Esophagus muscularis mucosa (tissue), 4 donors: ENCODE measurements at regions not wholly inside any gene's neighbourhood (a gene's known extent, or its start where the extent isn't known, plus 50 kb on each side); places are given as distances from the start of the nearest gene placed in this dataset.

Experiments used
- DNase-seq: peaks from one replicate; pipeline ENCODE4 v3.0.0-alpha.2; 2017; ENCODE audit errors: extremely low spot score
- H3K27ac ChIP-seq, 4 donors: fragments of 200-600 bp; sonication (generic); replicated peaks in 1 of 4; 1 replicate in 3 of 4; 2 replicates in 1 of 4; pipeline ENCODE4 v1.5.1; 2016 to 2019; ENCODE audit warnings: mild to moderate bottlenecking in 1 of 4
- H3K27me3 ChIP-seq, 4 donors: fragments of 200-600 bp; sonication (generic); one replicate each; pipeline versions ENCODE4 v1.5.1 to v1.6.0; 2016 to 2019
- H3K36me3 ChIP-seq, 4 donors: fragments of 200-600 bp; sonication (generic); one replicate each; pipeline ENCODE4 v1.5.1; 2016 to 2019
- H3K4me1 ChIP-seq, 4 donors: fragments of 200-600 bp; sonication (generic); one replicate each; pipeline ENCODE4 v1.5.1; 2016 to 2019
- H3K4me3 ChIP-seq, 4 donors: fragments of 200-600 bp; sonication (generic); 1 replicate in 2 of 4; 2 replicates in 2 of 4; pipeline ENCODE4 v1.5.1; 2016 to 2019; ENCODE audit warnings: mild to moderate bottlenecking in 4 of 4, moderate library complexity in 1 of 4
- H3K9me3 ChIP-seq, 4 donors: fragments of 200-600 bp; sonication (generic); 1 replicate in 3 of 4; 2 replicates in 1 of 4; pipeline ENCODE4 v1.5.1; 2016 to 2019
- EP300 ChIP-seq: sonication (generic); formaldehyde crosslinking; IDR thresholded peaks from one replicate; pipeline ENCODE4 v1.6.1; 2017; ENCODE audit warnings: antibody characterized with exemption
- POLR2A ChIP-seq: fragments of 450-650 bp; IDR thresholded peaks from one replicate; pipeline ENCODE4 v1.6.1; 2017; ENCODE audit warnings: antibody characterized with exemption, moderate library complexity, mild to moderate bottlenecking, low read depth
- POLR2AphosphoS5 ChIP-seq, 2 donors: sonication (generic); formaldehyde crosslinking; IDR thresholded peaks; one replicate each; pipeline ENCODE4 v1.6.1; 2017; ENCODE audit warnings: antibody characterized with exemption in 2 of 2
- WGBS: methylation state at CpG from one replicate; pipeline ENCODE4 v1.1.5; 2018; 5-methylcytosine and 5-hydroxymethylcytosine counted together
- intact Hi-C: fragments of 100-400 bp; cut with DNase I; formaldehyde crosslinking; loops from one replicate; pipeline ENCODE4 v1.15.1; 2023
- TF ChIP-seq, protein P1 (sequence below), 3 experiments: fragments of 200-600 bp in 2 of 3; fragments of 450-650 bp in 1 of 3; sonication (generic) in 2 of 3; IDR thresholded peaks; one replicate each; pipeline ENCODE4 v1.5.1; 2017 to 2019; ENCODE audit warnings: antibody characterized with exemption in 3 of 3, mild to moderate bottlenecking in 2 of 3, moderate library complexity in 1 of 3

DNA sequence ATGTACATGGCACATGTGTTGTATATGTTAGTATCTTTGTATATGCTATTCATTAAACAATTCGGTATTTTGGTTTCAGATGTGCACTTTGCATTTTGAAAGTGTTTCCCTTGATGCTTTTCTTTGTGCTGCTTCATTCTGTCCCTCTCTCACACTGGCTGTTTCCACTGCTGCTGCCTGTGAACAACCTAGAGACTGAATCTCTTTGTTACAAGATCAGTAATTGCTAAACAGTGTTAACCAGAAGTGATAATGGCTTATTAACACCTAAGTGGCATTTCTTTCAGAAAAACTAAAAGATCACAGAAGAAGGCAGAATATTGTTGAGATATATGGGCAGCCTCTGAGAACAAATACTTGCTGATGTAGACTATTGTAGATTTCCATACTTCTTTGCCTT, 84.7 kb downstream of the KIF2B start:
- TF ChIP-seq EP300 (no peak), POLR2A (no peak), POLR2AphosphoS5 (IDR thresholded peaks at IDR 0.05) (no peak)
- TF ChIP-seq, protein P1, sequence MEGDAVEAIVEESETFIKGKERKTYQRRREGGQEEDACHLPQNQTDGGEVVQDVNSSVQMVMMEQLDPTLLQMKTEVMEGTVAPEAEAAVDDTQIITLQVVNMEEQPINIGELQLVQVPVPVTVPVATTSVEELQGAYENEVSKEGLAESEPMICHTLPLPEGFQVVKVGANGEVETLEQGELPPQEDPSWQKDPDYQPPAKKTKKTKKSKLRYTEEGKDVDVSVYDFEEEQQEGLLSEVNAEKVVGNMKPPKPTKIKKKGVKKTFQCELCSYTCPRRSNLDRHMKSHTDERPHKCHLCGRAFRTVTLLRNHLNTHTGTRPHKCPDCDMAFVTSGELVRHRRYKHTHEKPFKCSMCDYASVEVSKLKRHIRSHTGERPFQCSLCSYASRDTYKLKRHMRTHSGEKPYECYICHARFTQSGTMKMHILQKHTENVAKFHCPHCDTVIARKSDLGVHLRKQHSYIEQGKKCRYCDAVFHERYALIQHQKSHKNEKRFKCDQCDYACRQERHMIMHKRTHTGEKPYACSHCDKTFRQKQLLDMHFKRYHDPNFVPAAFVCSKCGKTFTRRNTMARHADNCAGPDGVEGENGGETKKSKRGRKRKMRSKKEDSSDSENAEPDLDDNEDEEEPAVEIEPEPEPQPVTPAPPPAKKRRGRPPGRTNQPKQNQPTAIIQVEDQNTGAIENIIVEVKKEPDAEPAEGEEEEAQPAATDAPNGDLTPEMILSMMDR (IDR thresholded peaks at IDR 0.05), result no peak
- intact Hi-C loops, result no loop called here
- Histone ChIP-seq H3K4me1 (no peaks in the 10 kb centered on the region), H3K27me3 (no peaks in the 10 kb centered on the region), H3K27ac (no peak overlapping the region), H3K36me3 (no peaks in the 10 kb centered on the region), H3K9me3 (no peaks in the 10 kb centered on the region), H3K4me3 (no peak overlapping the region)
- no peak for DNase-seq
- 60% methylated on average over 1 of the region's 1 CpG for WGBS

GRCh38 chr17:53909802-53910201, 87.1 kb downstream of the KIF2B start:
- no peaks in the 10 kb centered on the region for H3K36me3 ChIP-seq
- no peak for DNase-seq
- no peaks in the 10 kb centered on the region for H3K27me3 ChIP-seq
- TF ChIP-seq POLR2A (no peak), EP300 (no peak), POLR2AphosphoS5 (IDR thresholded peaks at IDR 0.05) (no peak)
- TF ChIP-seq, protein P1 (IDR thresholded peaks at IDR 0.05), result no peak
- H3K27ac ChIP-seq, result no peak overlapping the region
- H3K4me3 ChIP-seq, result no peak overlapping the region
- H3K4me1 ChIP-seq, result no peaks in the 10 kb centered on the region
- no peaks in the 10 kb centered on the region for H3K9me3 ChIP-seq
- intact Hi-C loops, result no loop called here
- WGBS, result 89% methylated on average over 3 of the region's 3 CpGs

DNA sequence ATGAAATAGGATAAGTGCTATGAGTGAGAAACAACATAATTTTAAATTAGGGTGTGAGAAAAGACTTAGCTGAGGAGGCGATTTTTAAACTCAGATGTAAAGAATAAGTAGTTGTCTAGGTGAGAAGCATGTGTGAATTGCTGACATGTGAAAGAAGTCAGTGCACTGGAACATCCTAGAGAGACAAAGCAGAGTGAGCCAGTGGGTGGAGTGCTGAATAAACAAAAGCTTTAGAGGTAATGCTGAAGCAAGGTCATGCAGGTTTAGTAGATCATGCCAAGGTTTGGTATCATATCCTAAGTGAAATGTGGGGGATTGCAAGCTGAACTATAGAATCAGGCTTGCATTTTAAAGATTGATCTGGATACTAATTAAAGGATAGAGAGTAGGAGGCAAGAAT, 89.4 kb downstream of the KIF2B start:
- intact Hi-C loops, result no loop called here
- H3K27ac ChIP-seq, result no peak overlapping the region
- 53% methylated on average over 1 of the region's 1 CpG for WGBS
- no peaks in the 10 kb centered on the region for H3K27me3 ChIP-seq
- H3K36me3 ChIP-seq, result no peaks in the 10 kb centered on the region
- TF ChIP-seq POLR2AphosphoS5 (IDR thresholded peaks at IDR 0.05) (no peak), EP300 (no peak), POLR2A (no peak)
- TF ChIP-seq, protein P1 (IDR thresholded peaks at IDR 0.05), result no peak
- no peaks in the 10 kb centered on the region for H3K4me1 ChIP-seq
- no peaks in the 10 kb centered on the region for H3K9me3 ChIP-seq
- H3K4me3 ChIP-seq, result no peak overlapping the region
- DNase-seq, result no peak

DNA sequence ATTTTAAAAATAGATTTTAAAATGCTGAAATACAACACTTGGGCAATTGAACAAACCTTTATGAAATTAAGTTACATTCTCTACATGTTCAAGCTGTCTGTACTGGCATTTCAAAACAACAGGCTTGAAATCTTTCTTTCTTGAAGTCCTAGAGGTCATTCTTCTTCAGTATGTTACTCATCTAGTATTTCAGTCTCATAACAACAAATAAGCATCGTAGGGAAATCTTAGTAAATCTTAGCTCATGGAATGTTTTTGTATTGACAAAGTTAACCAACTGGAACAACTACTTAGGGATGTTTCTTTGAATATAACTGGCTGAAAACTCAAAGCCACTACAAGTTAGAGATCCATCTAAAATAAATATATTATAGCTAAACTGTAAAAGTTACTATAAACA, 96.6 kb downstream of the KIF2B start:
- intact Hi-C loops, result no loop called here
- no peaks in the 10 kb centered on the region for H3K27me3 ChIP-seq
- no peak for DNase-seq
- H3K27ac ChIP-seq, result no peak overlapping the region
- TF ChIP-seq EP300, result no peak
- TF ChIP-seq POLR2A, result no peak
- TF ChIP-seq, protein P1 (IDR thresholded peaks at IDR 0.05), result no peak
- no peak for TF ChIP-seq POLR2AphosphoS5 (IDR thresholded peaks at IDR 0.05)
- no peak overlapping the region for H3K4me3 ChIP-seq
- no peaks in the 10 kb centered on the region for H3K4me1 ChIP-seq
- no peaks in the 10 kb centered on the region for H3K9me3 ChIP-seq
- H3K36me3 ChIP-seq, result no peaks in the 10 kb centered on the region
- 48% methylated on average over 1 of the region's 1 CpG for WGBS

- Histone ChIP-seq H3K27me3 (no peaks in the 10 kb centered on the region), H3K4me3 (no peak overlapping the region), H3K36me3 (no peaks in the 10 kb centered on the region), H3K9me3 (no peaks in the 10 kb centered on the region), H3K27ac (no peak overlapping the region), H3K4me1 (no peaks in the 10 kb centered on the region)
- intact Hi-C loops, result no loop called here
- DNase-seq, result no peak
- 47% methylated on average over 4 of the region's 4 CpGs for WGBS
- TF ChIP-seq POLR2A (no peak), EP300 (no peak), POLR2AphosphoS5 (IDR thresholded peaks at IDR 0.05) (no peak)
- TF ChIP-seq, protein P1 (IDR thresholded peaks at IDR 0.05), result no peak
Observed at GRCh38 chr17:53924530-53925455, 102.1 kb downstream of the KIF2B start.
